HepG2 (cell line): ENCODE measurements at regions not wholly inside any gene's neighbourhood (a gene's known extent, or its start where the extent isn't known, plus 50 kb on each side); places are given as distances from the start of the nearest gene placed in this dataset.

Experiments
- ATAC-seq: fragments of 200-7000 bp; cut with Tn5 transposase; 3 replicates; pipeline ENCODE4 v1.9.1; 2020; ENCODE audit warnings: mild to moderate bottlenecking, moderate library complexity
- BruUV-seq: library from RNA; stranded (reverse); fragments of 400-500 nt; replicated peaks from 2 replicates; lab custom pipeline; 2021; lab: Mats Ljungman, UMichigan
- CTCF ChIA-PET: fragments of 300-600 bp; formaldehyde crosslinking; extraction: SDS; loops from one replicate; lab custom pipeline; 2021; ENCODE audit warnings: low total read pairs, inconsistent platforms, low intra/inter-chr PET ratio; lab: Yijun Ruan, JAX
- POLR2A ChIA-PET: fragments of 350-600 bp; sonication (Branson Sonifier 250); formaldehyde crosslinking; loops from one replicate; lab custom pipeline; 2020; ENCODE audit warnings: antibody characterized with exemption, inconsistent platforms; lab: Yijun Ruan, JAX
- DNase-seq: peaks from one replicate; pipeline ENCODE4 v3.0.0-alpha.2; 2015; ENCODE audit warnings: low spot score
- FAIRE-seq: peaks from 3 replicates; lab custom pipeline; 2011; peaks lifted over from hg19 to GRCh38; lab: Jason Lieb, UNC
- H2AFZ ChIP-seq: one replicate; pipeline ENCODE4 v1.6.1; 2011; ENCODE audit warnings: low read length, inconsistent platforms
- H3K27ac ChIP-seq: fragments of 300-600 bp; 3 replicates; pipeline ENCODE4 v1.8.0; 2011; ENCODE audit warnings: mixed run types, mild to moderate bottlenecking, mixed read lengths, low read length, inconsistent platforms; ENCODE audit not compliant: insufficient read depth; ENCODE audit errors: extremely low read length
- H3K27me3 ChIP-seq, 2 experiments: fragments of 200-600 bp in 1 of 2; 2 replicates in 1 of 2; 3 replicates in 1 of 2; pipeline versions ENCODE4 v1.6.0 to v1.8.0; 2011; ENCODE audit warnings: low read length in 2 of 2, mild to moderate bottlenecking in 2 of 2, moderate library complexity in 2 of 2, inconsistent platforms in 1 of 2; ENCODE audit not compliant: insufficient read depth in 2 of 2, control insufficient read depth in 1 of 2
- H3K36me3 ChIP-seq, 2 experiments: fragments of 200-600 bp in 1 of 2; replicated peaks in 1 of 2; 2 replicates in 1 of 2; 3 replicates in 1 of 2; pipeline versions ENCODE4 v1.5.1 to v1.8.0; 2011; ENCODE audit warnings: low read length in 2 of 2, inconsistent platforms in 1 of 2; ENCODE audit not compliant: insufficient read depth in 2 of 2, control insufficient read depth in 1 of 2
- H3K4me1 ChIP-seq: 2 replicates; pipeline ENCODE4 v1.5.1; 2012; ENCODE audit warnings: low read length, inconsistent platforms; ENCODE audit not compliant: insufficient read depth
- H3K4me2 ChIP-seq: 2 replicates; pipeline ENCODE4 v1.6.0; 2011; ENCODE audit warnings: low read depth, low read length, inconsistent platforms
- H3K4me3 ChIP-seq, 3 experiments: fragments of 200-600 bp in 1 of 3; sonication (generic), shearing (Covaris generic) in 1 of 3; replicated peaks in 1 of 3; 2 replicates each; pipeline ENCODE4 v1.5.1; 2011 to 2016; ENCODE audit warnings: low read length in 3 of 3, inconsistent platforms in 2 of 3, low read depth in 2 of 3, mild to moderate bottlenecking in 2 of 3, control low read depth in 1 of 3, mixed read lengths in 1 of 3; ENCODE audit not compliant: insufficient read depth in 1 of 3
- H3K79me2 ChIP-seq: one replicate; pipeline ENCODE4 v1.6.1; 2011; ENCODE audit warnings: low read length, inconsistent platforms; ENCODE audit not compliant: insufficient read depth
- H3K9ac ChIP-seq: 2 replicates; pipeline ENCODE4 v1.6.0; 2011; ENCODE audit warnings: mild to moderate bottlenecking, low read depth, low read length, inconsistent platforms; ENCODE audit not compliant: insufficient read depth
- H3K9me3 ChIP-seq: 2 replicates; pipeline ENCODE4 v1.5.1; 2012; ENCODE audit warnings: mild to moderate bottlenecking, low read length
- H4K20me1 ChIP-seq: 2 replicates; pipeline ENCODE4 v1.6.0; 2011; ENCODE audit warnings: inconsistent platforms, mild to moderate bottlenecking, low read length, moderate library complexity; ENCODE audit not compliant: insufficient read depth
- FOSL2 ChIP-seq: sonication (generic); formaldehyde crosslinking; IDR thresholded peaks from 2 replicates; pipeline ENCODE4 v1.4.0; 2020; ENCODE audit warnings: missing genetic modification reagents
- HDAC2 ChIP-seq: sonication (generic); formaldehyde crosslinking; IDR thresholded peaks from 2 replicates; pipeline ENCODE4 v1.4.0; 2020; ENCODE audit warnings: missing genetic modification reagents
- SOX6 ChIP-seq, 2 experiments: fragments of 450-650 bp in 1 of 2; sonication (generic) in 1 of 2; formaldehyde crosslinking in 1 of 2; IDR thresholded peaks; 2 replicates each; pipeline versions ENCODE4 v1.4.0 to v1.6.1; 2017 to 2020; ENCODE audit warnings: antibody characterized with exemption in 1 of 2, mild to moderate bottlenecking in 1 of 2, missing genetic modification reagents in 1 of 2
- ZNF431 ChIP-seq: sonication (generic); formaldehyde crosslinking; IDR thresholded peaks from 2 replicates; pipeline ENCODE4 v1.9.0; 2022; ENCODE audit warnings: missing genetic modification reagents, low read depth, mild to moderate bottlenecking, borderline replicate concordance
- ZNF607 ChIP-seq: sonication (generic); formaldehyde crosslinking; IDR thresholded peaks from 2 replicates; pipeline ENCODE4 v1.5.1; 2020; ENCODE audit warnings: missing genetic modification reagents, mild to moderate bottlenecking, borderline replicate concordance
- in situ Hi-C: cut with HindIII; loops from 2 replicates; pipeline ENCODE4 v1.10.0; 2017; ENCODE audit warnings: low pct_unique_long_range_greater_than_20kb; ENCODE audit not compliant: extremely low pct_ligation_motif_present
- intact Hi-C: fragments of 100-400 bp; cut with micrococcal nuclease; formaldehyde crosslinking; loops from one replicate; pipeline ENCODE4 v1.10.0; 2022; ENCODE audit not compliant: unreplicated experiment
- TF ChIP-seq, protein P1 (sequence below): sonication (generic); formaldehyde crosslinking; IDR thresholded peaks from 2 replicates; pipeline ENCODE4 v1.5.1; 2020; ENCODE audit warnings: missing genetic modification reagents, mild to moderate bottlenecking, borderline replicate concordance
- TF ChIP-seq, protein P2 (sequence below): sonication (generic); formaldehyde crosslinking; IDR thresholded peaks from 2 replicates; pipeline ENCODE4 v1.5.0; 2020; ENCODE audit warnings: mild to moderate bottlenecking, missing genetic modification reagents
- TF ChIP-seq, protein P3 (sequence below): sonication (generic); formaldehyde crosslinking; IDR thresholded peaks from 2 replicates; pipeline ENCODE4 v1.9.0; 2021; ENCODE audit warnings: missing genetic modification reagents, mild to moderate bottlenecking, borderline replicate concordance
- TF ChIP-seq, protein P4 (sequence below): IDR thresholded peaks from 2 replicates; pipeline ENCODE4 v1.6.1; 2016; ENCODE audit warnings: mild to moderate bottlenecking

DNA sequence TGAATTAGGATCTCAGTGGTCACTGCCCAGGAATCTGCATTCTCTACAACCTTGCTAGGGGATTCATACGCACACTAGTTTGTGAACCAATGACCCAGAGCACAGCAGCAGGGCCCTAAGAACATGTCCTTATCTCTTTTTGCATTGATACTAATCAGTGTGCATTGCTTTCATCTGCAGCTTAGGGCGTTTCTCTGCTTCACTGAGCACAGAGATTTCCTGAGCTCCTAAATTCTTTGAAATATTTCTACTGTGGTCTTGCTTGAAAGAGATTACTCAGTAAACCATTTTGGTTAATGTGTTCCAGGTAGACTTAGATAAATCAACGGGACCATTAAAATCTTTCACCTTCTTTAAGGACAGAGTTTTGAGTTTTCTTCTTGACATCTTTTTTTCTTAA lies 351.3 kb upstream of the KITLG start (continued):
- TF ChIP-seq, protein P1, sequence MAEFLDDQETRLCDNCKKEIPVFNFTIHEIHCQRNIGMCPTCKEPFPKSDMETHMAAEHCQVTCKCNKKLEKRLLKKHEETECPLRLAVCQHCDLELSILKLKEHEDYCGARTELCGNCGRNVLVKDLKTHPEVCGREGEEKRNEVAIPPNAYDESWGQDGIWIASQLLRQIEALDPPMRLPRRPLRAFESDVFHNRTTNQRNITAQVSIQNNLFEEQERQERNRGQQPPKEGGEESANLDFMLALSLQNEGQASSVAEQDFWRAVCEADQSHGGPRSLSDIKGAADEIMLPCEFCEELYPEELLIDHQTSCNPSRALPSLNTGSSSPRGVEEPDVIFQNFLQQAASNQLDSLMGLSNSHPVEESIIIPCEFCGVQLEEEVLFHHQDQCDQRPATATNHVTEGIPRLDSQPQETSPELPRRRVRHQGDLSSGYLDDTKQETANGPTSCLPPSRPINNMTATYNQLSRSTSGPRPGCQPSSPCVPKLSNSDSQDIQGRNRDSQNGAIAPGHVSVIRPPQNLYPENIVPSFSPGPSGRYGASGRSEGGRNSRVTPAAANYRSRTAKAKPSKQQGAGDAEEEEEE (CRISPR knock-in tag) = no peak
- TF ChIP-seq, protein P2, sequence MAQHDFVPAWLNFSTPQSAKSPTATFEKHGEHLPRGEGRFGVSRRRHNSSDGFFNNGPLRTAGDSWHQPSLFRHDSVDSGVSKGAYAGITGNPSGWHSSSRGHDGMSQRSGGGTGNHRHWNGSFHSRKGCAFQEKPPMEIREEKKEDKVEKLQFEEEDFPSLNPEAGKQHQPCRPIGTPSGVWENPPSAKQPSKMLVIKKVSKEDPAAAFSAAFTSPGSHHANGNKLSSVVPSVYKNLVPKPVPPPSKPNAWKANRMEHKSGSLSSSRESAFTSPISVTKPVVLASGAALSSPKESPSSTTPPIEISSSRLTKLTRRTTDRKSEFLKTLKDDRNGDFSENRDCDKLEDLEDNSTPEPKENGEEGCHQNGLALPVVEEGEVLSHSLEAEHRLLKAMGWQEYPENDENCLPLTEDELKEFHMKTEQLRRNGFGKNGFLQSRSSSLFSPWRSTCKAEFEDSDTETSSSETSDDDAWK (CRISPR knock-in tag) = no peak
- TF ChIP-seq ZNF607 (no peak), ZNF431 (CRISPR knock-in tag) (no peak), HDAC2 (0 out of 2 replicates have a peak, but pooled peaks have one; percentile 36), FOSL2 (peak; percentile 25; the same call in 1 of the 2 replicates), SOX6 (IDR thresholded peaks at IDR 0.05) (no peak), SOX6 (CRISPR knock-in tag; IDR thresholded peaks at IDR 0.05) (peak; percentile 42; the same call in 1 of the 2 replicates)
- TF ChIP-seq, protein P3, sequence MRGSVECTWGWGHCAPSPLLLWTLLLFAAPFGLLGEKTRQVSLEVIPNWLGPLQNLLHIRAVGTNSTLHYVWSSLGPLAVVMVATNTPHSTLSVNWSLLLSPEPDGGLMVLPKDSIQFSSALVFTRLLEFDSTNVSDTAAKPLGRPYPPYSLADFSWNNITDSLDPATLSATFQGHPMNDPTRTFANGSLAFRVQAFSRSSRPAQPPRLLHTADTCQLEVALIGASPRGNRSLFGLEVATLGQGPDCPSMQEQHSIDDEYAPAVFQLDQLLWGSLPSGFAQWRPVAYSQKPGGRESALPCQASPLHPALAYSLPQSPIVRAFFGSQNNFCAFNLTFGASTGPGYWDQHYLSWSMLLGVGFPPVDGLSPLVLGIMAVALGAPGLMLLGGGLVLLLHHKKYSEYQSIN (CRISPR knock-in tag) = no peak

DNA sequence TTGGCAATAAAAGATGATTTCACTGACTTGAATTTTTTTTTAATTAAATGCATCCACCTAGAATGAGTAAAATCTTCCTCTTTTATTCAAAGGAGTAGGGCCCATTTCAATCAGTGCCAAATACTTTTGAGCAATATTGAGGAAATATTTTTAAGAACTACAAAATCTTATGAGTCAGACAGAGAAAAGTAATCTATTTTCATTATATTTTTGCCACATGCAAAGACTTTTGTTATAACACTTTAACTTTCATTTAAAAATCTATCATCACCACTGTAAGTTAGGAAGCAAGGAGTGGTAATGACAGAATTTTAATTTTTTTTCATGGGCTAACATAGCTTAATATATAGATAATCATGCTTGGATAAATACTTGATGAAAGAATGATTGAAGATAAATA lies 345.2 kb upstream of the KITLG start:
- BruUV-seq = no TSS peak
- TF ChIP-seq, protein P4, sequence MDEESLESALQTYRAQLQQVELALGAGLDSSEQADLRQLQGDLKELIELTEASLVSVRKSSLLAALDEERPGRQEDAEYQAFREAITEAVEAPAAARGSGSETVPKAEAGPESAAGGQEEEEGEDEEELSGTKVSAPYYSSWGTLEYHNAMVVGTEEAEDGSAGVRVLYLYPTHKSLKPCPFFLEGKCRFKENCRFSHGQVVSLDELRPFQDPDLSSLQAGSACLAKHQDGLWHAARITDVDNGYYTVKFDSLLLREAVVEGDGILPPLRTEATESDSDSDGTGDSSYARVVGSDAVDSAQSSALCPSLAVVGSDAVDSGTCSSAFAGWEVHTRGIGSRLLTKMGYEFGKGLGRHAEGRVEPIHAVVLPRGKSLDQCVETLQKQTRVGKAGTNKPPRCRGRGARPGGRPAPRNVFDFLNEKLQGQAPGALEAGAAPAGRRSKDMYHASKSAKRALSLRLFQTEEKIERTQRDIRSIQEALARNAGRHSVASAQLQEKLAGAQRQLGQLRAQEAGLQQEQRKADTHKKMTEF = no peak

More for the DNA sequence above, 345.2 kb upstream of the KITLG start:
- Histone ChIP-seq H3K79me2 (no peaks in the 10 kb centered on the region), H2AFZ (no peak overlapping the region), H3K36me3 (no peaks in the 10 kb centered on the region), H3K9ac (no peak overlapping the region), H3K4me3 (no peak overlapping the region), H3K4me1 (peaks cover 24% of the 10 kb centered on the region), H3K27me3 (no peaks in the 10 kb centered on the region), H4K20me1 (no peaks in the 10 kb centered on the region), H3K9me3 (no peaks in the 10 kb centered on the region), H3K4me2 (no peak overlapping the region), H3K27ac (no peak overlapping the region)
- no peak for DNase-seq
- no peak for FAIRE-seq
- in situ Hi-C loops = no loop called here
- ChIA-PET CTCF (no interaction called here), POLR2A (no interaction called here)
- no peak for ATAC-seq
- intact Hi-C loops = loop anchor here (5.0 to 10.0 kb wide), 2 partner anchors 348 to 781 kb away; partner anchors contain the start of genes CEP290 and TMTC3
